Breast epithelium (tissue), 4 donors: ENCODE measurements at regions not wholly inside any gene's neighbourhood (a gene's known extent, or its start where the extent isn't known, plus 50 kb on each side); places are given as distances from the start of the nearest gene placed in this dataset.
A peak's percentile ranks its signal among the peaks of the same experiment; 100 is the strongest.

Source experiments
- DNase-seq, 2 donors: peaks; one replicate each; pipeline ENCODE4 v3.0.0-alpha.2; 2019; ENCODE audit warnings: low spot score in 2 of 2
- H3K27ac ChIP-seq, 2 donors: fragments of 200-600 bp; sonication (generic) in 1 of 2; one replicate each; pipeline ENCODE4 v1.5.1; 2016 to 2019; ENCODE audit warnings: mild to moderate bottlenecking in 1 of 2
- H3K27me3 ChIP-seq, 2 donors: fragments of 200-600 bp; sonication (generic) in 1 of 2; one replicate each; pipeline versions ENCODE4 v1.5.1 to v1.6.0; 2017 to 2019; ENCODE audit warnings: control low read depth in 1 of 2, mild to moderate bottlenecking in 1 of 2
- H3K36me3 ChIP-seq: fragments of 200-600 bp; one replicate; pipeline ENCODE4 v1.5.1; 2019
- H3K4me1 ChIP-seq, 2 donors: fragments of 200-600 bp; sonication (generic); one replicate each; pipeline ENCODE4 v1.5.1; 2016 to 2019; ENCODE audit warnings: control low read depth in 1 of 2
- H3K4me3 ChIP-seq, 3 donors: fragments of 200-600 bp; sonication (generic); 1 replicate in 2 of 3; 2 replicates in 1 of 3; pipeline ENCODE4 v1.5.1; 2016 to 2019; ENCODE audit warnings: mild to moderate bottlenecking in 3 of 3, moderate library complexity in 2 of 3
- H3K9me3 ChIP-seq, 2 donors: fragments of 200-600 bp; sonication (generic) in 1 of 2; one replicate each; pipeline ENCODE4 v1.5.1; 2016 to 2019; ENCODE audit warnings: control low read depth in 1 of 2
- CTCF ChIP-seq, 3 donors: fragments of 450-650 bp; IDR thresholded peaks; one replicate each; pipeline ENCODE4 v1.5.1; 2016 to 2017; ENCODE audit warnings: antibody characterized with exemption in 3 of 3, mild to moderate bottlenecking in 3 of 3, moderate library complexity in 3 of 3
- POLR2A ChIP-seq: fragments of 450-650 bp; IDR thresholded peaks from one replicate; pipeline ENCODE4 v1.6.1; 2016; ENCODE audit warnings: antibody characterized with exemption, mild to moderate bottlenecking, moderate library complexity
- POLR2AphosphoS5 ChIP-seq, 3 donors: sonication (generic); formaldehyde crosslinking; IDR thresholded peaks; one replicate each; pipeline ENCODE4 v1.6.1; 2017; ENCODE audit warnings: antibody characterized with exemption in 3 of 3
- intact Hi-C: fragments of 100-400 bp; cut with DNase I; formaldehyde crosslinking; loops from one replicate; pipeline ENCODE4 v1.15.1; 2023; ENCODE audit warnings: low total_unique reads

- no peak for DNase-seq
- TF ChIP-seq CTCF (IDR thresholded peaks at IDR 0.05), result no peak
- TF ChIP-seq POLR2AphosphoS5 (IDR thresholded peaks at IDR 0.05), result no peak
- no peak for TF ChIP-seq POLR2A
- intact Hi-C loops, result no loop called here
These were observed 127.1 kb downstream of the NMUR2 start for GRCh38 chr5:152277936-152278335.

GRCh38 chr5:152274224-152274623, 130.9 kb downstream of the NMUR2 start:
- intact Hi-C loops, result loop anchor here (5.0 kb wide), 1 partner anchor 1493 kb away; no protein-coding TSS in a partner anchor
- H3K27ac ChIP-seq, result no peak overlapping the region
- DNase-seq, result no peak
- TF ChIP-seq POLR2AphosphoS5 (IDR thresholded peaks at IDR 0.05), result no peak
- no peak for TF ChIP-seq CTCF (IDR thresholded peaks at IDR 0.05)
- H3K9me3 ChIP-seq, result no peaks in the 10 kb centered on the region
- peaks cover 3 to 6% of the 10 kb centered on the region in 2 donors for H3K4me1 ChIP-seq
- no peaks in the 10 kb centered on the region for H3K27me3 ChIP-seq
- no peak overlapping the region for H3K4me3 ChIP-seq
- no peaks in the 10 kb centered on the region for H3K36me3 ChIP-seq

More at GRCh38 chr5:152277936-152278335, 127.1 kb downstream of the NMUR2 start:
- Histone ChIP-seq H3K9me3 (no peaks in the 10 kb centered on the region), H3K36me3 (no peaks in the 10 kb centered on the region), H3K27ac (no peak overlapping the region), H3K4me3 (no peak overlapping the region), H3K27me3 (no peaks in the 10 kb centered on the region), H3K4me1 (no peaks in the 10 kb centered on the region)

DNA sequence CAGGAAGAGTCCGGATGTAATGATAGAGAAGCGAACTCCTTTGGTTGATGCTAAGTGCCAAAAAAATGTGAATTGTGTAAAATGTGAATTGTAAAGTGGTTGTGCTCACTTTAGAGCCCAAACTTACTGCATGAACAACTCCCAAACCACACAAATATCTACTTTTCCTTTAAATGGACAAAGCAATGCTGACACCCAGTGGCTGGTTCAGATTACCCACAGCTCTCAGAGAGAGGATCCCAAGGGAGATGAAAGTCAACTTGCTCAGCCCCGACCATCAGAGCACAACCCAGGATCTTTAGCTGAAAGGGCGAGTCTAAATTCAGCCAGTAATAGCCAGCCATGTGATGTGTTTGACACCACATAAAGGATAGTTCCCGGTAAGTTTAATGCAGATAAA, 133.7 kb downstream of the NMUR2 start:
- peak in 1 of 2 donors; percentile 19 for DNase-seq
- no peak overlapping the region for H3K27ac ChIP-seq
- intact Hi-C loops, result loop anchor here (5.0 kb wide), 1 partner anchor 1496 kb away; no protein-coding TSS in a partner anchor
- H3K27me3 ChIP-seq, result no peaks in the 10 kb centered on the region
- no peak overlapping the region for H3K4me3 ChIP-seq
- TF ChIP-seq POLR2A (no peak), CTCF (IDR thresholded peaks at IDR 0.05) (peak in 2 of 3 donors; percentile 27 to 41), POLR2AphosphoS5 (IDR thresholded peaks at IDR 0.05) (no peak)
- no peaks in the 10 kb centered on the region for H3K36me3 ChIP-seq
- peaks cover 3 to 6% of the 10 kb centered on the region in 2 donors for H3K4me1 ChIP-seq
- H3K9me3 ChIP-seq, result no peaks in the 10 kb centered on the region

GRCh38 chr5:152270096-152270495, 135.0 kb downstream of the NMUR2 start:
- intact Hi-C loops, result loop anchor here (5.0 kb wide), 1 partner anchor 1497 kb away; no protein-coding TSS in a partner anchor
- DNase-seq, result peak in 1 of 2 donors; percentile 39
- Histone ChIP-seq H3K27ac (peak overlapping the region in 1 of 2 donors; percentile 20), H3K9me3 (no peaks in the 10 kb centered on the region), H3K4me1 (peaks cover 3 to 6% of the 10 kb centered on the region in 2 donors), H3K4me3 (no peak overlapping the region), H3K36me3 (no peaks in the 10 kb centered on the region), H3K27me3 (no peaks in the 10 kb centered on the region)
- no peak for TF ChIP-seq POLR2A
- no peak for TF ChIP-seq CTCF (IDR thresholded peaks at IDR 0.05)
- no peak for TF ChIP-seq POLR2AphosphoS5 (IDR thresholded peaks at IDR 0.05)

GRCh38 chr5:152269533-152269932, 135.5 kb downstream of the NMUR2 start:
- Histone ChIP-seq H3K4me3 (no peak overlapping the region), H3K9me3 (no peaks in the 10 kb centered on the region), H3K4me1 (peaks cover 3 to 6% of the 10 kb centered on the region in 2 donors), H3K27me3 (no peaks in the 10 kb centered on the region), H3K27ac (no peak overlapping the region), H3K36me3 (no peaks in the 10 kb centered on the region)
- intact Hi-C loops, result no loop called here
- DNase-seq, result no peak
- TF ChIP-seq CTCF (IDR thresholded peaks at IDR 0.05) (no peak), POLR2A (no peak), POLR2AphosphoS5 (IDR thresholded peaks at IDR 0.05) (no peak)
